ENCODE measurements at regions not wholly inside any gene's neighbourhood (a gene's known extent, or its start where the extent isn't known, plus 50 kb on each side); places are given as distances from the start of the nearest gene placed in this dataset.

GRCh38 chr5:167792514-167792913 is 498.9 kb upstream of the WWC1 start:
- Histone ChIP-seq H2BK5ac (ENCODE audit: low read depth, low read length, poor library complexity, severe bottlenecking) (no peak overlapping the region), H3K9me3 (ENCODE audit: control insufficient read depth, low read length) (no peaks in the 10 kb centered on the region), H2BK15ac (ENCODE audit: low read depth, poor library complexity, severe bottlenecking) (no peak overlapping the region), H3K4me1 (ENCODE audit: control insufficient read depth, insufficient read depth, low read depth, low read length) (peaks cover 6% of the 10 kb centered on the region), H2BK12ac (ENCODE audit: low read length in 2 of 2) (no peak overlapping the region), H3K27me3 (ENCODE audit: control insufficient read depth in 1 of 2, insufficient read depth in 1 of 2, low read length in 2 of 2) (peaks cover 0 to 3% of the 10 kb centered on the region in 2 experiments), H3K36me3 (ENCODE audit: control insufficient read depth in 1 of 2, insufficient read depth in 2 of 2, low read depth in 1 of 2, low read length in 2 of 2) (no peaks in the 10 kb centered on the region), H3K4ac (ENCODE audit: low read depth in 1 of 2, low read length in 2 of 2) (no peak overlapping the region), H2AFZ (ENCODE audit: low read depth, low read length) (peak overlapping the region; percentile 61), H3K18ac (ENCODE audit: low read depth in 1 of 2, low read length in 2 of 2) (no peak overlapping the region), H2BK120ac (ENCODE audit: low read depth, low read length) (no peak overlapping the region), H3K4me2 (ENCODE audit: low read length, poor library complexity, severe bottlenecking) (no peak overlapping the region), H3K14ac (ENCODE audit: low read length in 2 of 2) (no peak overlapping the region), H4K8ac (ENCODE audit: low read length) (no peak overlapping the region), H3K23ac (ENCODE audit: low read length in 2 of 2) (no peak overlapping the region), H4K91ac (ENCODE audit: low read length) (no peak overlapping the region), H3K27ac (ENCODE audit: low read length, poor library complexity, severe bottlenecking) (peak overlapping the region; percentile 39), H2AK5ac (ENCODE audit: low read length, severe bottlenecking) (no peak overlapping the region), H3K4me3 (ENCODE audit: insufficient read depth in 1 of 2, low read depth in 1 of 2, low read length in 2 of 2) (no peak overlapping the region), H3K9ac (ENCODE audit: low read length) (no peak overlapping the region), H3K79me1 (replicated peaks; ENCODE audit: low read length, poor library complexity, severe bottlenecking) (peaks cover 13% of the 10 kb centered on the region)
- WGBS: 62% methylated on average over 7 of the region's 7 CpGs
- DNase-seq: no peak

GRCh38 chr5:167793700-167794099 is 497.7 kb upstream of the WWC1 start:
- no peak overlapping the region for H3K9ac ChIP-seq (ENCODE audit: low read length)
- H3K4me3 ChIP-seq (ENCODE audit: insufficient read depth in 1 of 2, low read depth in 1 of 2, low read length in 2 of 2): no peak overlapping the region
- no peak overlapping the region for H2AK5ac ChIP-seq (ENCODE audit: low read length, severe bottlenecking)
- H3K36me3 ChIP-seq (ENCODE audit: control insufficient read depth in 1 of 2, insufficient read depth in 2 of 2, low read depth in 1 of 2, low read length in 2 of 2): no peaks in the 10 kb centered on the region
- H3K9me3 ChIP-seq (ENCODE audit: control insufficient read depth, low read length): no peaks in the 10 kb centered on the region
- no peak overlapping the region for H2AFZ ChIP-seq (ENCODE audit: low read depth, low read length)
- no peak overlapping the region for H3K14ac ChIP-seq (ENCODE audit: low read length in 2 of 2)
- no peak overlapping the region for H3K23ac ChIP-seq (ENCODE audit: low read length in 2 of 2)
- 100% methylated on average over 1 of the region's 1 CpG for WGBS
- H4K8ac ChIP-seq (ENCODE audit: low read length): no peak overlapping the region
- no peak overlapping the region for H3K4me2 ChIP-seq (ENCODE audit: low read length, poor library complexity, severe bottlenecking)
- no peak overlapping the region for H3K4ac ChIP-seq (ENCODE audit: low read depth in 1 of 2, low read length in 2 of 2)
- H3K79me1 ChIP-seq (replicated peaks; ENCODE audit: low read length, poor library complexity, severe bottlenecking): peaks cover 11% of the 10 kb centered on the region
- no peak overlapping the region for H2BK15ac ChIP-seq (ENCODE audit: low read depth, poor library complexity, severe bottlenecking)
- H4K91ac ChIP-seq (ENCODE audit: low read length): no peak overlapping the region
- H2BK12ac ChIP-seq (ENCODE audit: low read length in 2 of 2): no peak overlapping the region
- no peak overlapping the region for H3K18ac ChIP-seq (ENCODE audit: low read depth in 1 of 2, low read length in 2 of 2)
- H2BK120ac ChIP-seq (ENCODE audit: low read depth, low read length): no peak overlapping the region
- no peak overlapping the region for H2BK5ac ChIP-seq (ENCODE audit: low read depth, low read length, poor library complexity, severe bottlenecking)
- peaks cover 0 to 3% of the 10 kb centered on the region in 2 experiments for H3K27me3 ChIP-seq (ENCODE audit: control insufficient read depth in 1 of 2, insufficient read depth in 1 of 2, low read length in 2 of 2)
- no peak overlapping the region for H3K27ac ChIP-seq (ENCODE audit: low read length, poor library complexity, severe bottlenecking)
- peaks cover 8% of the 10 kb centered on the region for H3K4me1 ChIP-seq (ENCODE audit: control insufficient read depth, insufficient read depth, low read depth, low read length)
- DNase-seq: no peak

DNA sequence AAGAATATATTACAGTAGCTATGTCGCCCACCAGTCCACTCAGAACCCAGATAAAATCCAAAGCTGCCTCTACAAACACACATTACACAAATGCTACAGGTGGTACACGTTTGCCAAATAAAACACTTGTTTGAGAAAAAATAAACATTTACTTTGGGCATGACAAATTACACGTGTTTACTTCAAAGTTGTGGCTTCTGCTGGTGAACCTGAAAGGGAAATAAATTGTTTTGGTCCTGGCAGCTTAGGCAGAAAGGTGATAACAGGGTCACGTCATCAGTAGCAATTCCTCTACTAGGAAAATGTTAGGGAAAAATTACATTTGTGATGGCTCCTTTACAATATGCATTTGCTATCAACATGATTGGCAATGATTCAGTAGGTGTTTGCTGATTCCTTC is 497.3 kb upstream of the WWC1 start:
- H3K36me3 ChIP-seq (ENCODE audit: control insufficient read depth in 1 of 2, insufficient read depth in 2 of 2, low read depth in 1 of 2, low read length in 2 of 2): no peaks in the 10 kb centered on the region

GRCh38 chr5:167796672-167797071 is 494.8 kb upstream of the WWC1 start:
- Histone ChIP-seq H2BK15ac (ENCODE audit: low read depth, poor library complexity, severe bottlenecking) (no peak overlapping the region), H3K4me1 (ENCODE audit: control insufficient read depth, insufficient read depth, low read depth, low read length) (peaks cover 7% of the 10 kb centered on the region), H3K79me1 (replicated peaks; ENCODE audit: low read length, poor library complexity, severe bottlenecking) (peaks cover 14% of the 10 kb centered on the region), H4K91ac (ENCODE audit: low read length) (no peak overlapping the region), H3K4me3 (ENCODE audit: insufficient read depth in 1 of 2, low read depth in 1 of 2, low read length in 2 of 2) (no peak overlapping the region), H4K8ac (ENCODE audit: low read length) (no peak overlapping the region), H3K4me2 (ENCODE audit: low read length, poor library complexity, severe bottlenecking) (no peak overlapping the region), H3K4ac (ENCODE audit: low read depth in 1 of 2, low read length in 2 of 2) (no peak overlapping the region), H3K27me3 (ENCODE audit: control insufficient read depth in 1 of 2, insufficient read depth in 1 of 2, low read length in 2 of 2) (peaks cover 0 to 3% of the 10 kb centered on the region in 2 experiments), H3K23ac (ENCODE audit: low read length in 2 of 2) (no peak overlapping the region), H3K9ac (ENCODE audit: low read length) (no peak overlapping the region), H3K36me3 (ENCODE audit: control insufficient read depth in 1 of 2, insufficient read depth in 2 of 2, low read depth in 1 of 2, low read length in 2 of 2) (peaks cover 0 to 2% of the 10 kb centered on the region in 2 experiments), H3K18ac (ENCODE audit: low read depth in 1 of 2, low read length in 2 of 2) (no peak overlapping the region), H2BK5ac (ENCODE audit: low read depth, low read length, poor library complexity, severe bottlenecking) (no peak overlapping the region), H3K27ac (ENCODE audit: low read length, poor library complexity, severe bottlenecking) (no peak overlapping the region), H2BK12ac (ENCODE audit: low read length in 2 of 2) (no peak overlapping the region), H2BK120ac (ENCODE audit: low read depth, low read length) (no peak overlapping the region), H3K9me3 (ENCODE audit: control insufficient read depth, low read length) (no peaks in the 10 kb centered on the region), H2AK5ac (ENCODE audit: low read length, severe bottlenecking) (no peak overlapping the region), H2AFZ (ENCODE audit: low read depth, low read length) (no peak overlapping the region), H3K14ac (ENCODE audit: low read length in 2 of 2) (no peak overlapping the region)
- DNase-seq: peak; percentile 5
- WGBS: 87% methylated on average over 5 of the region's 5 CpGs

More for the DNA sequence above, 497.3 kb upstream of the WWC1 start:
- Histone ChIP-seq H4K8ac (ENCODE audit: low read length) (no peak overlapping the region), H2BK120ac (ENCODE audit: low read depth, low read length) (no peak overlapping the region), H3K4me3 (ENCODE audit: insufficient read depth in 1 of 2, low read depth in 1 of 2, low read length in 2 of 2) (no peak overlapping the region), H3K14ac (ENCODE audit: low read length in 2 of 2) (no peak overlapping the region), H3K23ac (ENCODE audit: low read length in 2 of 2) (no peak overlapping the region), H3K4me1 (ENCODE audit: control insufficient read depth, insufficient read depth, low read depth, low read length) (peaks cover 8% of the 10 kb centered on the region), H4K91ac (ENCODE audit: low read length) (no peak overlapping the region), H2BK5ac (ENCODE audit: low read depth, low read length, poor library complexity, severe bottlenecking) (no peak overlapping the region), H2BK12ac (ENCODE audit: low read length in 2 of 2) (no peak overlapping the region), H3K27ac (ENCODE audit: low read length, poor library complexity, severe bottlenecking) (no peak overlapping the region), H3K9ac (ENCODE audit: low read length) (no peak overlapping the region), H3K4ac (ENCODE audit: low read depth in 1 of 2, low read length in 2 of 2) (no peak overlapping the region), H2AK5ac (ENCODE audit: low read length, severe bottlenecking) (no peak overlapping the region), H3K18ac (ENCODE audit: low read depth in 1 of 2, low read length in 2 of 2) (no peak overlapping the region), H2AFZ (ENCODE audit: low read depth, low read length) (no peak overlapping the region), H3K79me1 (replicated peaks; ENCODE audit: low read length, poor library complexity, severe bottlenecking) (peaks cover 12% of the 10 kb centered on the region), H3K4me2 (ENCODE audit: low read length, poor library complexity, severe bottlenecking) (no peak overlapping the region), H2BK15ac (ENCODE audit: low read depth, poor library complexity, severe bottlenecking) (no peak overlapping the region), H3K27me3 (ENCODE audit: control insufficient read depth in 1 of 2, insufficient read depth in 1 of 2, low read length in 2 of 2) (peaks cover 0 to 3% of the 10 kb centered on the region in 2 experiments), H3K9me3 (ENCODE audit: control insufficient read depth, low read length) (no peaks in the 10 kb centered on the region)
- 84% methylated on average over 4 of the region's 4 CpGs for WGBS
- no peak for DNase-seq
